AG04450 (cell line): ENCODE measurements at regions not wholly inside any gene's neighbourhood (a gene's known extent, or its start where the extent isn't known, plus 50 kb on each side); places are given as distances from the start of the nearest gene placed in this dataset.

Experiments
- CTCF ChIA-PET: fragments of 300-600, 350-600 bp; formaldehyde crosslinking; extraction: SDS; loops from one replicate; lab custom pipeline; 2022; ENCODE audit warnings: antibody characterized with exemption, inconsistent platforms; lab: Charles Lee
- POLR2A ChIA-PET: fragments of 350-600 bp; formaldehyde crosslinking; extraction: SDS; loops from one replicate; lab custom pipeline; 2021; ENCODE audit warnings: antibody characterized with exemption, inconsistent platforms; lab: Yijun Ruan, JAX
- DNase-seq: peaks from one replicate; pipeline ENCODE4 v3.0.0-alpha.2; 2011; ENCODE audit warnings: low read depth, low spot score
- H3K27ac ChIP-seq: one replicate; pipeline ENCODE4 v1.5.1; 2012; ENCODE audit warnings: low read depth, low read length, control low read depth
- H3K27me3 ChIP-seq: one replicate; pipeline ENCODE4 v1.6.0; 2012; ENCODE audit warnings: low read length; ENCODE audit not compliant: control insufficient read depth, insufficient read depth
- H3K4me3 ChIP-seq: 2 replicates; pipeline ENCODE4 v1.5.1; 2011; ENCODE audit warnings: mild to moderate bottlenecking, low read depth, low read length, control low read depth
- H3K9me3 ChIP-seq: 2 replicates; pipeline ENCODE4 v1.5.1; 2012; ENCODE audit warnings: low read length; ENCODE audit not compliant: control insufficient read depth, insufficient read depth
- TF ChIP-seq, protein P1 (sequence below): IDR thresholded peaks from 2 replicates; pipeline ENCODE4 v1.5.1; 2011; ENCODE audit warnings: low read depth, low read length, control low read depth, inconsistent platforms

DNA sequence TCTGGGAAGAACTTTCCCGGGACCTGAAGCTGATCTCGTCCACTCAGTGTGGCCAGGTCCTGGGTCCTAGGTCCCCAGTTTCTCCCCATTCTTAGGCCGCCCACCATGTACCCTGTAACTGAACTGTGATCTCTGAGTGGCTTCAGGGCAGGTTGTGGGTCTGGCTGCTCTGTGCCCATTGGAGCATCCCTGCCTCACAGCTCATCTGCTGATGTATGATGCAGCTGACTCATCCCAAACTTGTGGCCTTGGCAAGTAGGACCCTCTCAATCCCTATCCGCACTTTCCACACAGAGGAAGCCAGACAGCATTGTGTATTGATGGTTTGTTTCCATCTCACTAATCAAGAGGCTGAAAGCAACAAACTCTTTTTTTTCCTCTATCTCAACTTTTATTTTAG lies 69.1 kb upstream of the XCR1 start:
- Histone ChIP-seq H3K27me3 (peaks cover 4% of the 10 kb centered on the region), H3K4me3 (no peak overlapping the region), H3K27ac (no peak overlapping the region), H3K9me3 (no peaks in the 10 kb centered on the region)
- TF ChIP-seq, protein P1, sequence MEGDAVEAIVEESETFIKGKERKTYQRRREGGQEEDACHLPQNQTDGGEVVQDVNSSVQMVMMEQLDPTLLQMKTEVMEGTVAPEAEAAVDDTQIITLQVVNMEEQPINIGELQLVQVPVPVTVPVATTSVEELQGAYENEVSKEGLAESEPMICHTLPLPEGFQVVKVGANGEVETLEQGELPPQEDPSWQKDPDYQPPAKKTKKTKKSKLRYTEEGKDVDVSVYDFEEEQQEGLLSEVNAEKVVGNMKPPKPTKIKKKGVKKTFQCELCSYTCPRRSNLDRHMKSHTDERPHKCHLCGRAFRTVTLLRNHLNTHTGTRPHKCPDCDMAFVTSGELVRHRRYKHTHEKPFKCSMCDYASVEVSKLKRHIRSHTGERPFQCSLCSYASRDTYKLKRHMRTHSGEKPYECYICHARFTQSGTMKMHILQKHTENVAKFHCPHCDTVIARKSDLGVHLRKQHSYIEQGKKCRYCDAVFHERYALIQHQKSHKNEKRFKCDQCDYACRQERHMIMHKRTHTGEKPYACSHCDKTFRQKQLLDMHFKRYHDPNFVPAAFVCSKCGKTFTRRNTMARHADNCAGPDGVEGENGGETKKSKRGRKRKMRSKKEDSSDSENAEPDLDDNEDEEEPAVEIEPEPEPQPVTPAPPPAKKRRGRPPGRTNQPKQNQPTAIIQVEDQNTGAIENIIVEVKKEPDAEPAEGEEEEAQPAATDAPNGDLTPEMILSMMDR: no peak
- ChIA-PET CTCF (no interaction called here), POLR2A (no interaction called here)
- DNase-seq: no peak

DNA sequence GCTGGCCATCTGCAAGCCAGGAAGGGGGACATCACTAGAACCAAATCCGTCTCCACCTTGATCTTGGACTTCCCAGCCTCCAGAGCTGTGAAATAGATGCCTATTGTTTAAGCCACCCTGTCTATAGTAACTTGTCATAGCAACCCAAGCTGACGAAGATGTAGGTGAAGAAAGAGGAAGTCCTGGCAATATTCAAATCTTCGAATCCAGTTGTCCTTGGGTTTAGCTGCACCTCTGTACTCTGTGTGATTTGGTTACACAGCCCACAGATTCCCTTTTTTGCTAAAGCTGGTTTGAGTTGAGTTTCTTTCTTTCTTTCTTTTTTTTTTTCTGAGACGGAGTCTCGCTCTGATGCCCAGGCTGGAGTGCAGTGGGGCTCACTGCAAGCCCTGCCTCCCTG lies 68.0 kb upstream of the XCR1 start:
- ChIA-PET POLR2A (no interaction called here), CTCF (interaction anchor here (1.6 kb wide), 1 partner anchor 10 kb away, joined by 3 read pairs; no protein-coding TSS in a partner anchor)
- DNase-seq: no peak
- peaks cover 4% of the 10 kb centered on the region for H3K27me3 ChIP-seq
- no peak overlapping the region for H3K4me3 ChIP-seq
- TF ChIP-seq, protein P1: no peak
- no peak overlapping the region for H3K27ac ChIP-seq
- H3K9me3 ChIP-seq: no peaks in the 10 kb centered on the region

DNA sequence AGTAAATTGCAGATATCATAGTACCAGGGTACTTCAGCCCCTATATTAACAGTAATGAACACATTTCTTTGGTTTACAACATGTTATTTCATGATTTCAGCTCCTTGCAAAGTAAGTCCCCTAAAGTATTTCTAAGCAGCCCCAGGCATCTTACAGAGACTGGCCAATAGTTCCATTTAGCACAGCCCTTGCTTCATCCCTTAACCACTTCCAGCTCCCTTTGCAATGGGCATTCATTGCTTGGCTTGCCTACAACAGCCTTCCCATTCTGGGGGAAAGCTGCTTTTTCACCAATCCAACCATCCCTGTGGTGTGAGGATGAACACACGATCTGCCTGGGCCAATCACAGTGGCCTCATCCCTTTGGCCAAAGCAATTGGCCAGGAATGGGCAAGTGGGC lies 67.2 kb upstream of the XCR1 start:
- H3K9me3 ChIP-seq: no peaks in the 10 kb centered on the region
- no peak overlapping the region for H3K4me3 ChIP-seq
- POLR2A ChIA-PET: no interaction called here
- DNase-seq: no peak
- CTCF ChIA-PET: interaction anchor here (1.5 to 1.6 kb wide), 2 partner anchors 10 to 15 kb away, joined by 3 to 6 read pairs; no protein-coding TSS in a partner anchor
- TF ChIP-seq, protein P1: no peak
- H3K27me3 ChIP-seq: peaks cover 4% of the 10 kb centered on the region
- no peak overlapping the region for H3K27ac ChIP-seq

DNA sequence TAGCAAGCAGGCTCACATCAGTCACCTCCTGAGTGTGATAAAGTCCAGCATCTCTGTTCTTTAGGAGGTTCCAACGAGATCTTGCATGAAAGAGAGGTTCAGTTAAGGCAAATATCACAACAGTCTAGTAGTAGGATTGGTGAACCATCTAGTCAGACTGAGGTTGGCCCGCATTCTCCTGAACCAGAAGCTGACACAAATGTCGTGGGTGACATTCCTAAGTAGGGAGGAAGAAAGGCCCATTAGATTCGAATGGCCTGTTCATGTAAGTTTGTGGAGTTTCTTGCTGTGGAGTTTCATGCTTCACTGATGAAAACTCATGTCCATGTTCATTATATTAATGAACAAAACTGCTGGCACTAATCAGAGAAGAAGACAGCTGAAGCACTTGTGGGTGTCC lies 66.7 kb upstream of the XCR1 start:
- Histone ChIP-seq H3K27ac (no peak overlapping the region), H3K4me3 (no peak overlapping the region), H3K27me3 (peaks cover 4% of the 10 kb centered on the region), H3K9me3 (no peaks in the 10 kb centered on the region)
- TF ChIP-seq, protein P1: no peak
- CTCF ChIA-PET: interaction anchor here (1.5 kb wide), 1 partner anchor 15 kb away, joined by 6 read pairs; no protein-coding TSS in a partner anchor
- DNase-seq: no peak
- POLR2A ChIA-PET: no interaction called here

DNA sequence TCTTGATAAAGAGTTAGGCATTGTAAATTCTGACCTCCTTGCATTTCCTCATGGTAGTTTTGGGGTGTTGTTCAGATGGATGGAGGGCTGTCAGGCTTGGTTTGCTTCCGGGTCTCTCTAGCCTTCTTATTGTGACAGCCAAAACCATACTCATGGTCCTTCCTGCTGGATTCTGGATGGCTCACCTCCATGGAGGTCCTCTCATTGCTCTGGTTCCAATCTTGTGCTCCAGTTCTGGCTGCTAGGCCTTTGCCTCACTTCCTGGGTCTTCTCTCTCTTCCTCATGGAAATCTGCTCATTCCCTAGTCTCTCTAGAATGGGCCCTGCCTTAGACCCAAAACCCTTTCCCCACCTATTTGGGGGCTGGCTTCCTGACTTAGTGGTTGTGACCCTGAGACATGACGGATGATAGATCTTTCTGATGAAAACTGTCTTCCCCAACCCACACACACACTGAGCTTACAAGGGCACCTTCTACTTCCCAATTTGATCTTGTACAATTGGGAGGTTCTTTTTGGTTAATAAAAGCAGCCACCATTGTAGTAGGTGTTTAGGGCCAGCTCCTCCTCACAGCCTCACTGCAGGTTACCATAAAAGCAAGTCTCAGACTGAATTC lies 66.2 kb upstream of the XCR1 start:
- H3K27me3 ChIP-seq: peaks cover 4% of the 10 kb centered on the region
- H3K27ac ChIP-seq: no peak overlapping the region
- ChIA-PET CTCF (interaction anchor here (1.5 kb wide), 1 partner anchor 14 kb away, joined by 6 read pairs; no protein-coding TSS in a partner anchor), POLR2A (no interaction called here)
- TF ChIP-seq, protein P1: no peak
- H3K9me3 ChIP-seq: no peaks in the 10 kb centered on the region
- DNase-seq: no peak
- no peak overlapping the region for H3K4me3 ChIP-seq
